GM18951 (cell line): ENCODE measurements at regions not wholly inside any gene's neighbourhood (a gene's known extent, or its start where the extent isn't known, plus 50 kb on each side); places are given as distances from the start of the nearest gene placed in this dataset.
"Not testable (repeated sequence)": the region's sequence is repeated elsewhere in the genome, so short reads cannot be mapped to it uniquely, and the experiment has no call there.

Source experiments
- POLR2A ChIP-seq: IDR thresholded peaks from 4 replicates; pipeline ENCODE4 v1.6.1; 2011; ENCODE audit warnings: mild to moderate bottlenecking; ENCODE audit not compliant: insufficient read length, insufficient read depth; ENCODE audit errors: extremely low read depth
- in situ Hi-C: fragments of 300-500 bp; cut with MboI; formaldehyde crosslinking; loops from one replicate; pipeline ENCODE4 v1.12.0; 2022; ENCODE audit warnings: low sequenced_read_pairs, mixed read lengths, inconsistent platforms; ENCODE audit not compliant: unreplicated experiment

GRCh38 chr5:67813877-67814539, 401.5 kb upstream of the PIK3R1 start:
- TF ChIP-seq POLR2A = no peak
- in situ Hi-C loops = no loop called here

GRCh38 chr5:67809589-67809988, 406.0 kb upstream of the PIK3R1 start:
- in situ Hi-C loops = no loop called here
- no peak for TF ChIP-seq POLR2A

DNA sequence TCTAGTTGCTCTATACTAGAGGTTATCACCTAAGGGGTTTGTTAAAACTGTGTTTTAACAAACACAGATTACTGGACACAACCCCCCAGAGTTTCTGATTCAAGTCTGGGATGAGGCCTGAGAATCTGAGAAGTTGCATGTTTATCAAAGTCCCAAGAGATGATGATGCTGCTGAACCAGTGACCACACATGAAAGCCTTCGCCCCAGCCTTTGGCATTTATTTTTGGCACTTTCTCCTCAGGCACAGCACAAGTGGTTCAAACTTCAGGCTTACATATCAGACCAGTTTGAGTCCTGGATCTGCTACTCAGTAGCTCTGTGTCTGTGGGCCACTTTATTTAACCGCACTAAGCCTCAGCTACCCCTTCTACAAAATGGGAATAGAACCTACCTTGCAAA, 407.2 kb upstream of the PIK3R1 start:
- in situ Hi-C loops = no loop called here
- no peak for TF ChIP-seq POLR2A

DNA sequence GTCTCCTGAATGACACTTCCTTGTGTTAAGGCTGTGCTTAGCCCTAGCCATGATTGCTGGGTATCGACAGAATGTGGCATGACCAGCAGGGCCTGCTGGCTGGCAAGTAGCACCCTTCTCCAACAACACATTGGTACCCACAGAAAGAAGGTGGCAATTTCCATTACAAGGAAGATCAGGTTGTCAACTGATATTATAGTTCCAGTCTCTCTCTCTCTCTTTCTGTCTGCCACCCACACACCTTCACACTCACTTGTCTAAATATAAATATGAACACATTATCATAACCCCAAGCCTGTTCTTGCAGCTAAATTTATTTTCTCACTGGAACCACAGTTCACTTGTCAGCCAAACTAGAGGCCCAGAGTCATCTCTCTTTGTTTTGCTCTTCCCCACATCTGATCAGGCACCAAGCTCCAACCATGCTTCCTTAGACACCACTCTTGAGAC, 408.1 kb upstream of the PIK3R1 start:
- in situ Hi-C loops = no loop called here
- TF ChIP-seq POLR2A = no peak

DNA sequence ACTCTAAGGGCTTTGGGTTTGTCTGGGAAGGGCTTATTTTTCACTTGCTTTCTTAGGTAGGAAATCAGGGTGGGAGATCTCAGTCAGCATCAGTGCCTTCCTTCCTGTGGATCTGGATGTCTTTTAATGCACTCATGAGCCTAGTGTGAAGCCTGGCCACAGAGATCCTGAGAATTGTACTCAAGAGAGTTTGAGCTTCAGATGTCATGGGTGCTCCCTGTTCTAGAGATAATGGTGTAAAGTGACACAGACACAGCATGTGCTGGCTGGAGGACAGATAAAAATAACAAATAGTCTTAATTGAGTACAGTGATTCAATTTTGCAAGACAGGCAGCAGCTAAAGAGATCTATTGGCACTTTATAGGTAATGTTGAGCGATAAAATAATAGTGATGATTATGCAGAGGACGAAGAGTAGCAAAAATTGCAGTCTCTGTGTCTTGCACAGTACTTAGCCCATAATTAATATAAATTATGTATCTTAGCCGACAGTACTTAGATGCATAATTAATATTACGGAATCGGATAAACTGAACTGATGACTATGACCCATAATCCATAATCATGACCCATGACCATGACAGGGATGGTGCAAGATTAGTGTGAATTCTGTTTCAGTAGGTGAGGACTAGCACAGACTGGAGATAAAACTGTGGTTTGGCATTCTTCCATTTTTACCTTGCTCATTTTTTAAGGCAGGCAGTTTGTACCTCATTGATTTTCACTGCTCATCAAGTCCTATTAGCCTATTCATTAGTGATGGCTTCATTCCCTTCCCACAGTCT, 408.7 kb upstream of the PIK3R1 start:
- in situ Hi-C loops = no loop called here
- TF ChIP-seq POLR2A = no peak

GRCh38 chr5:67805666-67806348, 409.7 kb upstream of the PIK3R1 start:
- in situ Hi-C loops = no loop called here
- no peak for TF ChIP-seq POLR2A

GRCh38 chr5:67802766-67803165, 412.8 kb upstream of the PIK3R1 start:
- in situ Hi-C loops = no loop called here
- TF ChIP-seq POLR2A = no peak

DNA sequence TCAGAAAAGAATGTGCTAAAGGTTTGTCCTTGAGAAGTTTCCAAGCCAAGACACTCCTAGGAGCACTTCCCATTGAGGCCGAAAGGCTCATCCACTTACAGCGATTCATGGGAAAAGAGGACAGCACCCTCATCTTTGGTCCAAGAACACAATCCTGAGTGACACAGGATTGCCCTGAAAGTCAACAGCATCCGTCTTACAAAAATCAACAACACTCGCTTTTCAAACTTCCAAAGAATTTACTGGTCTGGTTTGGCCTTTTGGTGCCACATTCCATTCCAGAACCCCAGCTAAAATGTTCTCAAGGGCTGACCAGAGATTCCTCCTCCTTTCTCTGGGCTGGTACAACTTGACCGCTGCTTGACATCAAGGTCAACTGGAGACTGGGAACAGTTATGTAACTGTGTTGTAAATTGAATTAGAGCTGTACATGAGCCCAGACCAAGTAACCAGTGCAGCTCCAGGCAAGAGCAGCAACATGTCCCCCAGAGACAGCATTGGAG, 415.8 kb upstream of the PIK3R1 start:
- no peak for TF ChIP-seq POLR2A
- in situ Hi-C loops = no loop called here

DNA sequence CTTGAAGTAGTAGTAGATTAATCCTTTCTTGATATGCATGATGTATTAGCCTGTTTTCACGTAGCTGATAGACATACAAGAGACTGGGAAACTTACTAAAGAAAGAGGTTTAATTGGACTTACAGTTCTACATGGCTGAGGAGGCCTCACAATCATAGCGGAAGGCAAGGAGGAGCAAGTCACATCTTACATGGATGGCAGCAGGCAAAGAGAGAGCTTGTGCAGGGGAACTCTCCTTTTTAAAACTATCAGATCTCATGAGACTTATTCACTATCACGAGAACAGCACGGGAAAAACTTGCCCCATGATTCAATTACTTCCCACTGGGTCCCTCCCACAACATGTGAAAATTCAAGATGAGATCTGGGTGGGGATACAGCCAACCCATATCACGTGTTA, 417.1 kb upstream of the PIK3R1 start:
- in situ Hi-C loops = not testable (repeated sequence)

GRCh38 chr5:67795781-67796477, 419.6 kb upstream of the PIK3R1 start:
- no peak for TF ChIP-seq POLR2A
- in situ Hi-C loops = no loop called here

DNA sequence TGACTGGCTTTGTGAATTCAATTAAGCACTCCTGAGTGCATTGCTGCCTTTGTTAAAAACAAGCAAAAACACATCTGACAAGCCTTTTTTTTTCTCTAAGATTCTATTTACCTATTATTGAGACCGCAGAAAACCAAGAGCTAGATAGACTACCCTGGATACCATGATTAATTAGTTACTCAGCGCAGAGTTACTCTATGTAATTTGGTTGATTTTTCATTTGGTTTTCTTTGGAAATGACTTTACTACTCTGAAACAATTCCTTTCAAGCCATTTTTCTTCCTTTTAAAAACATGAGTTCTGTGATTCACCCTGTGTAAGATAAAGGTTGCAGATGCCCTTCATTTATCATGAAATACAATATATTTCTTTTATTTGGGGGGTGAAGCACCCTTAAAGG, 421.6 kb upstream of the PIK3R1 start:
- in situ Hi-C loops = no loop called here
- no peak for TF ChIP-seq POLR2A

GRCh38 chr5:67793418-67793817, 422.1 kb upstream of the PIK3R1 start:
- TF ChIP-seq POLR2A = no peak
- in situ Hi-C loops = no loop called here

DNA sequence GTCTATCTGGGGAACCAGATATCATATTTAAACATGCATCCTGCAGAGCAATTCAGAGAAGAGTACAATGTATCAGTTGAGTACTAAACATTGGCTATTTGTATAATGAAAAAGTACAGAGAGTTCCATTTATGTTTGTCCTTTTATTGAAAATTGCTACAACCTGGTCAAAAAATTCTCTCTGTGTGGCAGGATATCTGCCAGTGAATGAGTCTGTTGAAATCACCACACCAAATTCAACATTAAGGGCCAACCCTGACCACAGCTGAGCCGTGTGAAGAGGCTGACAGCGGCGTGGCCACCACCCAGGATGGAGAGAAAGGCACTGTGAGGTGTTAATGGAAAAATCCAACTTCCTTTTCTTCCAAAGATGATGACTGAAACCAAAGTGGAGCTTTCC, 422.7 kb upstream of the PIK3R1 start:
- no peak for TF ChIP-seq POLR2A

More for the DNA sequence above, 422.7 kb upstream of the PIK3R1 start:
- in situ Hi-C loops = no loop called here
